ENCODE measurements at regions not wholly inside any gene's neighbourhood (a gene's known extent, or its start where the extent isn't known, plus 50 kb on each side); places are given as distances from the start of the nearest gene placed in this dataset.

DNA sequence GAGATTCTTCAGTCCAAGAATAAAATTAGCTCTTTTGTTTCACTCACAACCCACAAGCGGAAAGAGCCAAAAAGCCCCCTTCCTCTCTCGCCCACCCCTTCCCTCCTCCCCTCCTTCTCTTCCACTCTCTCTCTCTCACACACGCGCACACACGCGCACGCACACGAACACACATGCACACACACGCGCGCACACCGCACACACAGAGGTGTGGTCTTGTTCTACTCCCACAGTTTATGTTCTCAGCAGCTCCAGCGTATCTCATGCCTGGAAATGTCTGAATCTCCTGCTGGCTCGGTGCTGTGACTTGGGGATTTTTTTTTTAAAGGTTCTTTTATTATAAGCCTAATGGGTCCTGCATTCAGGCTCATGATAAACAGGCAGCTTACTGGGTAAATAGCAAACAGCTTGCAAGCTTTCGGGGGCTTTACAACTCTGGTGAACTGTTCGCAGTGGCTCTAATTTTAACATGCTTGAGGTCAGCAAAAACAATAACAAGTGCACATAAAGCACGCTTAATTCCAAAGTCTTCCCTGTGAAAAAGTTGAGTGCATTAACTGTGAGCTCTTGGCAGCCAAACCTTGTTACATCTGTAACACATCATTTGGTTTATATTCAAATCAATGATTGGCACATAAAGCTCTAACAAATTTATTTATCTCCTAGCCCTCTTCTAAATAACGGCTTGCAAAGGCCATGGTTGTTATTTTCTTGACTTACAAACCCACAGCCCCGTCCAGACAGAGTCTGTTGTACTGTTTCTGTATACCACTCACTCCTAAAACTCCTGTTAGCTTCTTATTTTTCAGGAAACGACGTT, 424.1 kb upstream of the MGMT start:
- peak; percentile 43 for DNase-seq
- Histone ChIP-seq H3K36me3 (ENCODE audit: insufficient read depth, low read length) (no peaks in the 10 kb centered on the region), H3K9ac (ENCODE audit: low read depth, low read length) (no peak overlapping the region), H3K27me3 (ENCODE audit: insufficient read depth, low read length, poor library complexity) (no peaks in the 10 kb centered on the region), H3K4me3 (ENCODE audit: low read depth in 1 of 2, low read length in 2 of 2) (no peak overlapping the region), H3K79me2 (ENCODE audit: insufficient read depth, low read length) (no peaks in the 10 kb centered on the region), H2AFZ (ENCODE audit: low read depth, low read length) (no peak overlapping the region), H3K9me3 (ENCODE audit: insufficient read depth, low read length, severe bottlenecking) (no peaks in the 10 kb centered on the region), H3K4me2 (ENCODE audit: insufficient read depth, low read length) (no peak overlapping the region), H3K27ac (ENCODE audit: low read length) (0 out of 2 replicates have a peak overlapping the region, but pooled peaks have one; percentile 15), H3K4me1 (ENCODE audit: insufficient read depth, low read length) (peaks cover 47% of the 10 kb centered on the region), H4K20me1 (ENCODE audit: insufficient read depth, low read length) (no peaks in the 10 kb centered on the region)
- TF ChIP-seq, protein P1, sequence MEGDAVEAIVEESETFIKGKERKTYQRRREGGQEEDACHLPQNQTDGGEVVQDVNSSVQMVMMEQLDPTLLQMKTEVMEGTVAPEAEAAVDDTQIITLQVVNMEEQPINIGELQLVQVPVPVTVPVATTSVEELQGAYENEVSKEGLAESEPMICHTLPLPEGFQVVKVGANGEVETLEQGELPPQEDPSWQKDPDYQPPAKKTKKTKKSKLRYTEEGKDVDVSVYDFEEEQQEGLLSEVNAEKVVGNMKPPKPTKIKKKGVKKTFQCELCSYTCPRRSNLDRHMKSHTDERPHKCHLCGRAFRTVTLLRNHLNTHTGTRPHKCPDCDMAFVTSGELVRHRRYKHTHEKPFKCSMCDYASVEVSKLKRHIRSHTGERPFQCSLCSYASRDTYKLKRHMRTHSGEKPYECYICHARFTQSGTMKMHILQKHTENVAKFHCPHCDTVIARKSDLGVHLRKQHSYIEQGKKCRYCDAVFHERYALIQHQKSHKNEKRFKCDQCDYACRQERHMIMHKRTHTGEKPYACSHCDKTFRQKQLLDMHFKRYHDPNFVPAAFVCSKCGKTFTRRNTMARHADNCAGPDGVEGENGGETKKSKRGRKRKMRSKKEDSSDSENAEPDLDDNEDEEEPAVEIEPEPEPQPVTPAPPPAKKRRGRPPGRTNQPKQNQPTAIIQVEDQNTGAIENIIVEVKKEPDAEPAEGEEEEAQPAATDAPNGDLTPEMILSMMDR (IDR thresholded peaks at IDR 0.05; ENCODE audit: borderline replicate concordance, extremely low read depth, low read length, poor library complexity, severe bottlenecking): no peak
- TF ChIP-seq EZH2 (IDR thresholded peaks at IDR 0.05; ENCODE audit: borderline replicate concordance, low read depth, low read length, severe bottlenecking): no peak
- peak; percentile 29; the same call in 1 of the 3 replicates for ATAC-seq (ENCODE audit: insufficient read depth, low read depth)

- Histone ChIP-seq H3K27me3 (ENCODE audit: insufficient read depth, low read length, poor library complexity) (no peaks in the 10 kb centered on the region), H3K36me3 (ENCODE audit: insufficient read depth, low read length) (no peaks in the 10 kb centered on the region), H3K4me2 (ENCODE audit: insufficient read depth, low read length) (no peak overlapping the region), H3K79me2 (ENCODE audit: insufficient read depth, low read length) (no peaks in the 10 kb centered on the region), H3K4me3 (ENCODE audit: low read depth in 1 of 2, low read length in 2 of 2) (no peak overlapping the region), H2AFZ (ENCODE audit: low read depth, low read length) (no peak overlapping the region), H4K20me1 (ENCODE audit: insufficient read depth, low read length) (no peaks in the 10 kb centered on the region), H3K9me3 (ENCODE audit: insufficient read depth, low read length, severe bottlenecking) (no peaks in the 10 kb centered on the region), H3K9ac (ENCODE audit: low read depth, low read length) (no peak overlapping the region), H3K4me1 (ENCODE audit: insufficient read depth, low read length) (peaks cover 40% of the 10 kb centered on the region), H3K27ac (ENCODE audit: low read length) (no peak overlapping the region)
- no peak for ATAC-seq (ENCODE audit: insufficient read depth, low read depth)
- DNase-seq: no peak
- TF ChIP-seq, protein P1 (IDR thresholded peaks at IDR 0.05; ENCODE audit: borderline replicate concordance, extremely low read depth, low read length, poor library complexity, severe bottlenecking): no peak
- TF ChIP-seq EZH2 (IDR thresholded peaks at IDR 0.05; ENCODE audit: borderline replicate concordance, low read depth, low read length, severe bottlenecking): no peak
Measured at GRCh38 chr10:129043691-129044090, 423.4 kb upstream of the MGMT start.

- ATAC-seq (ENCODE audit: insufficient read depth, low read depth) (no peak), DNase-seq (no peak)
- H3K9me3 ChIP-seq (ENCODE audit: insufficient read depth, low read length, severe bottlenecking): no peaks in the 10 kb centered on the region
- no peaks in the 10 kb centered on the region for H3K79me2 ChIP-seq (ENCODE audit: insufficient read depth, low read length)
- no peak overlapping the region for H3K4me2 ChIP-seq (ENCODE audit: insufficient read depth, low read length)
- H3K4me3 ChIP-seq (ENCODE audit: low read depth in 1 of 2, low read length in 2 of 2): no peak overlapping the region
- TF ChIP-seq, protein P1 (IDR thresholded peaks at IDR 0.05; ENCODE audit: borderline replicate concordance, extremely low read depth, low read length, poor library complexity, severe bottlenecking): no peak
- TF ChIP-seq EZH2 (IDR thresholded peaks at IDR 0.05; ENCODE audit: borderline replicate concordance, low read depth, low read length, severe bottlenecking): no peak
- no peaks in the 10 kb centered on the region for H4K20me1 ChIP-seq (ENCODE audit: insufficient read depth, low read length)
- no peak overlapping the region for H2AFZ ChIP-seq (ENCODE audit: low read depth, low read length)
- H3K27me3 ChIP-seq (ENCODE audit: insufficient read depth, low read length, poor library complexity): no peaks in the 10 kb centered on the region
- H3K4me1 ChIP-seq (ENCODE audit: insufficient read depth, low read length): peaks cover 21% of the 10 kb centered on the region
- H3K36me3 ChIP-seq (ENCODE audit: insufficient read depth, low read length): no peaks in the 10 kb centered on the region
- H3K27ac ChIP-seq (ENCODE audit: low read length): no peak overlapping the region
- H3K9ac ChIP-seq (ENCODE audit: low read depth, low read length): no peak overlapping the region
Measured at GRCh38 chr10:129045599-129045998, 421.4 kb upstream of the MGMT start.
